ENCODE measurements at regions not wholly inside any gene's neighbourhood (a gene's known extent, or its start where the extent isn't known, plus 50 kb on each side); places are given as distances from the start of the nearest gene placed in this dataset.

GRCh38 chrX:75986976-75987375, 185.9 kb upstream of the PBDC1 start:
- no peak for TF ChIP-seq ELK1 (IDR thresholded peaks at IDR 0.05; ENCODE audit: borderline replicate concordance, low read depth, low read length)
- TF ChIP-seq RFX5 (IDR thresholded peaks at IDR 0.05; ENCODE audit: low read depth, low read length): no peak
- TF ChIP-seq CTCF (conservative IDR thresholded peaks at IDR 0.05; ENCODE audit: low read depth, low read length): no peak
- TF ChIP-seq RAD21 (IDR thresholded peaks at IDR 0.05; ENCODE audit: low read length): no peak
- TF ChIP-seq POLR2A (IDR thresholded peaks at IDR 0.05; ENCODE audit: low read depth, low read length): no peak
- no peak for TF ChIP-seq MXI1 (IDR thresholded peaks at IDR 0.05; ENCODE audit: borderline replicate concordance, low read depth, low read length)
- no peak for TF ChIP-seq USF2 (IDR thresholded peaks at IDR 0.05; ENCODE audit: low read depth, low read length)
- no peak for TF ChIP-seq CEBPB (IDR thresholded peaks at IDR 0.05; ENCODE audit: low read depth, low read length)
- no peak for TF ChIP-seq RCOR1 (IDR thresholded peaks at IDR 0.05; ENCODE audit: insufficient replicate concordance, low read length)
- no peak for TF ChIP-seq CHD1 (IDR thresholded peaks at IDR 0.05; ENCODE audit: low read depth, low read length)
- no peak for TF ChIP-seq SMC3 (IDR thresholded peaks at IDR 0.05; ENCODE audit: low read depth, low read length)
- no peak for TF ChIP-seq NFE2L2 (IDR thresholded peaks at IDR 0.05; ENCODE audit: low read depth, low read length)
- TF ChIP-seq MAZ (IDR thresholded peaks at IDR 0.05; ENCODE audit: borderline replicate concordance, low read depth, low read length): no peak
- no peaks in the 10 kb centered on the region for H3K4me1 ChIP-seq (ENCODE audit: control insufficient read depth, insufficient read depth, low read length)
- POLR2A ChIA-PET (ENCODE audit: unreplicated experiment): interaction anchor here (0.6 kb wide), 1 partner anchor 13 kb away, joined by 3 read pairs; no protein-coding TSS in a partner anchor
- no CpG with 5 or more reads among the region's 2 CpGs for WGBS, 2 experiments (ENCODE audit: extremely low coverage in 2 of 2, insufficient read length in 1 of 2)
- no peaks in the 10 kb centered on the region for H3K9me1 ChIP-seq (ENCODE audit: insufficient read depth, low read length)
- CTCF ChIA-PET: no interaction called here
- intact Hi-C loops (cut with micrococcal nuclease) (no loop called here), dilution Hi-C loops (cut with HindIII; ENCODE audit: low sequenced_read_pairs, unreplicated experiment) (no loop called here), in situ Hi-C loops (cut with MboI; ENCODE audit: low sequenced_read_pairs) (no loop called here)
- no peak overlapping the region for H4K5ac ChIP-seq (ENCODE audit: low read depth, low read length)
- no peaks in the 10 kb centered on the region for H4K20me1 ChIP-seq (ENCODE audit: insufficient read depth, low read length)
- H2BK20ac ChIP-seq (ENCODE audit: low read depth, low read length): no peak overlapping the region
- no peak overlapping the region for H3K23ac ChIP-seq (ENCODE audit: low read depth, low read length)
- H3K14ac ChIP-seq (replicated peaks; ENCODE audit: low read depth, low read length): no peak overlapping the region
- no peak for ATAC-seq (ENCODE audit: low read depth)
- no peak overlapping the region for H3K9ac ChIP-seq (ENCODE audit: low read depth, low read length)
- no peak overlapping the region for H4K8ac ChIP-seq (ENCODE audit: low read depth in 2 of 2, low read length in 2 of 2)
- H2BK5ac ChIP-seq (ENCODE audit: low read depth, low read length, poor library complexity, severe bottlenecking): no peak overlapping the region
- no peak overlapping the region for H3K4me2 ChIP-seq (ENCODE audit: low read depth, low read length)
- H2AK9ac ChIP-seq (replicated peaks; ENCODE audit: low read depth, low read length, poor library complexity): no peak overlapping the region
- no peak overlapping the region for H3K56ac ChIP-seq (ENCODE audit: extremely low read depth, insufficient read depth, low read length)
- DNase-seq: no peak
- H3K4me3 ChIP-seq (ENCODE audit: insufficient read depth, low read depth, low read length): no peak overlapping the region
- no peaks in the 10 kb centered on the region; the same call in 1 of the 2 replicates for H3K27me3 ChIP-seq (ENCODE audit: control insufficient read depth, insufficient read depth, low read length)
- no peak overlapping the region for H2AFZ ChIP-seq (replicated peaks; ENCODE audit: low read length, poor library complexity)
- no peak overlapping the region for H3K4ac ChIP-seq (ENCODE audit: low read depth, low read length)
- H3K9me3 ChIP-seq (ENCODE audit: control insufficient read depth, insufficient read depth, low read length): no peaks in the 10 kb centered on the region
- no peak overlapping the region for H2BK120ac ChIP-seq (ENCODE audit: low read depth, low read length)
- H3K18ac ChIP-seq (ENCODE audit: low read depth, low read length): no peak overlapping the region
- no peak overlapping the region for H3K27ac ChIP-seq (ENCODE audit: insufficient read depth, low read length)
- no peaks in the 10 kb centered on the region for H3K79me1 ChIP-seq (ENCODE audit: low read depth in 1 of 2, low read length in 2 of 2)
- H3K36me3 ChIP-seq (ENCODE audit: control insufficient read depth, insufficient read depth, low read length): no peaks in the 10 kb centered on the region
- no peak overlapping the region for H2AK5ac ChIP-seq (ENCODE audit: low read depth, low read length)
- no TSS peak for BruUV-seq (replicated peaks)
- no peak overlapping the region for H4K91ac ChIP-seq (ENCODE audit: insufficient read depth, low read depth, low read length)
- no peak overlapping the region for H2BK15ac ChIP-seq (ENCODE audit: low read depth, low read length)

All from IMR-90 (cell line).